H1 (cell line): ENCODE measurements at regions not wholly inside any gene's neighbourhood (a gene's known extent, or its start where the extent isn't known, plus 50 kb on each side); places are given as distances from the start of the nearest gene placed in this dataset.

Source experiments
- CTCF ChIA-PET: fragments of 300-600 bp; sonication (Branson Sonifier 250); formaldehyde crosslinking; loops from one replicate; lab custom pipeline; 2021; ENCODE audit not compliant: partially characterized antibody; lab: Charles Lee
- POLR2A ChIA-PET: fragments of 300-600 bp; sonication (Branson Sonifier 250); formaldehyde crosslinking; loops from one replicate; lab custom pipeline; 2021; ENCODE audit warnings: inconsistent platforms; ENCODE audit not compliant: partially characterized antibody; lab: Charles Lee
- DNase-seq, 2 experiments: peaks; one replicate each; pipeline versions ENCODE4 v3.0.0 to v3.0.0-alpha.2; 2010 to 2022; ENCODE audit warnings: low spot score in 2 of 2, low read depth in 1 of 2, mixed read lengths in 1 of 2
- FAIRE-seq: peaks from 2 replicates; lab custom pipeline; 2011; peaks lifted over from hg19 to GRCh38; lab: Jason Lieb, UNC
- H2AFZ ChIP-seq: 2 replicates; pipeline ENCODE4 v1.8.1; 2012; ENCODE audit warnings: low read length, inconsistent platforms
- H2AK5ac ChIP-seq: 2 replicates; pipeline ENCODE4 v1.6.1; 2013; ENCODE audit warnings: low read depth, low read length
- H2BK120ac ChIP-seq: replicated peaks from 2 replicates; pipeline ENCODE3; 2013; ENCODE audit warnings: low read depth, low read length, inconsistent platforms
- H2BK12ac ChIP-seq: 2 replicates; pipeline ENCODE4 v1.6.1; 2013; ENCODE audit warnings: low read depth, low read length
- H2BK15ac ChIP-seq: 2 replicates; pipeline ENCODE4 v1.6.1; 2013; ENCODE audit warnings: low read length
- H2BK20ac ChIP-seq: 2 replicates; pipeline ENCODE4 v1.6.1; 2013; ENCODE audit warnings: low read length
- H2BK5ac ChIP-seq: 2 replicates; pipeline ENCODE4 v1.6.1; 2013; ENCODE audit warnings: low read depth, low read length
- H3K14ac ChIP-seq: 2 replicates; pipeline ENCODE4 v1.6.1; 2013; ENCODE audit warnings: inconsistent platforms; ENCODE audit not compliant: insufficient read length
- H3K18ac ChIP-seq: 2 replicates; pipeline ENCODE4 v1.6.1; 2013; ENCODE audit warnings: low read length; ENCODE audit errors: extremely low read depth
- H3K23ac ChIP-seq: 2 replicates; pipeline ENCODE4 v1.6.1; 2013; ENCODE audit warnings: inconsistent platforms; ENCODE audit not compliant: insufficient read length
- H3K23me2 ChIP-seq: 2 replicates; pipeline ENCODE4 v1.6.1; 2013; ENCODE audit warnings: low read depth, low read length
- H3K27ac ChIP-seq: 2 replicates; pipeline ENCODE4 v1.6.1; 2011; ENCODE audit warnings: low read depth, low read length, inconsistent platforms
- H3K27me3 ChIP-seq, 4 experiments: replicated peaks in 1 of 4; 1 replicate in 1 of 4; 2 replicates in 3 of 4; pipeline versions ENCODE4 v1.6.1 to v1.8.1; 2011 to 2013; ENCODE audit warnings: low read length in 3 of 4, mild to moderate bottlenecking in 3 of 4, inconsistent platforms in 2 of 4, mixed read lengths in 2 of 4, moderate library complexity in 1 of 4; ENCODE audit not compliant: control insufficient read depth in 3 of 4, insufficient read depth in 3 of 4; ENCODE audit errors: extremely low read depth in 1 of 4
- H3K36me3 ChIP-seq, 4 experiments: 2 replicates each; pipeline versions ENCODE4 v1.6.1 to v1.8.1; 2011 to 2013; ENCODE audit warnings: mild to moderate bottlenecking in 4 of 4, low read length in 3 of 4, moderate library complexity in 2 of 4, control low read depth in 1 of 4, inconsistent platforms in 1 of 4; ENCODE audit not compliant: insufficient read depth in 4 of 4, control insufficient read depth in 2 of 4
- H3K4ac ChIP-seq: replicated peaks from 2 replicates; pipeline ENCODE3; 2013; ENCODE audit warnings: low read length, low read depth, mixed read lengths, inconsistent platforms; ENCODE audit not compliant: insufficient read length
- H3K4me1 ChIP-seq, 4 experiments: replicated peaks in 1 of 4; 1 replicate in 1 of 4; 2 replicates in 3 of 4; pipeline versions ENCODE4 v1.6.1 to v1.8.1; 2011 to 2013; ENCODE audit warnings: low read length in 3 of 4, inconsistent platforms in 2 of 4, mixed read lengths in 1 of 4; ENCODE audit not compliant: insufficient read depth in 4 of 4, control insufficient read depth in 3 of 4
- H3K4me2 ChIP-seq, 2 experiments: 2 replicates each; pipeline versions ENCODE4 v1.6.1 to v1.8.1; 2011 to 2013; ENCODE audit warnings: low read depth in 2 of 2, low read length in 2 of 2, control low read depth in 1 of 2, inconsistent platforms in 1 of 2, mild to moderate bottlenecking in 1 of 2; ENCODE audit not compliant: insufficient read depth in 1 of 2
- H3K4me3 ChIP-seq, 4 experiments: fragments of 200-600, 300-600 bp in 1 of 4; sonication (generic), shearing (Covaris generic), sonication (Bioruptor Twin) in 1 of 4; 2 replicates each; pipeline versions ENCODE4 v1.5.1 to v1.8.1; 2011 to 2016; ENCODE audit warnings: low read length in 4 of 4, low read depth in 3 of 4, control low read depth in 2 of 4, inconsistent platforms in 2 of 4, mild to moderate bottlenecking in 2 of 4, mixed read lengths in 1 of 4, moderate library complexity in 1 of 4; ENCODE audit not compliant: insufficient read depth in 2 of 4; ENCODE audit errors: extremely low read depth in 1 of 4
- H3K56ac ChIP-seq: replicated peaks from 2 replicates; pipeline ENCODE3; 2013; ENCODE audit warnings: low read depth, mild to moderate bottlenecking, mixed read lengths, low read length, inconsistent platforms; ENCODE audit not compliant: insufficient read length
- H3K79me1 ChIP-seq: 2 replicates; pipeline ENCODE4 v1.6.1; 2013; ENCODE audit warnings: low read depth, low read length, control low read depth
- H3K79me2 ChIP-seq, 2 experiments: 2 replicates each; pipeline versions ENCODE4 v1.6.1 to v1.8.1; 2012 to 2013; ENCODE audit warnings: low read length in 2 of 2, mild to moderate bottlenecking in 2 of 2, inconsistent platforms in 1 of 2; ENCODE audit not compliant: insufficient read depth in 2 of 2, control insufficient read depth in 1 of 2
- H3K9ac ChIP-seq, 4 experiments: replicated peaks in 1 of 4; 1 replicate in 1 of 4; 2 replicates in 3 of 4; pipeline versions ENCODE4 v1.6.1 to v1.8.1; 2011 to 2013; ENCODE audit warnings: low read depth in 3 of 4, low read length in 3 of 4, control low read depth in 2 of 4, mild to moderate bottlenecking in 2 of 4, moderate library complexity in 2 of 4, inconsistent platforms in 1 of 4; ENCODE audit errors: extremely low read depth in 1 of 4
- H3K9me3 ChIP-seq, 2 experiments: 2 replicates each; pipeline versions ENCODE4 v1.6.1 to v1.8.1; 2012 to 2013; ENCODE audit warnings: mild to moderate bottlenecking in 2 of 2, moderate library complexity in 2 of 2, control low read depth in 1 of 2, inconsistent platforms in 1 of 2, low read depth in 1 of 2, low read length in 1 of 2, mixed read lengths in 1 of 2; ENCODE audit not compliant: insufficient read depth in 2 of 2
- H4K20me1 ChIP-seq, 2 experiments: replicated peaks in 1 of 2; 2 replicates each; pipeline versions ENCODE3 to v1.8.1; 2011 to 2013; ENCODE audit warnings: inconsistent platforms in 2 of 2, low read length in 2 of 2, mild to moderate bottlenecking in 1 of 2; ENCODE audit not compliant: insufficient read depth in 2 of 2, control insufficient read depth in 1 of 2
- H4K5ac ChIP-seq: 2 replicates; pipeline ENCODE4 v1.6.1; 2013; ENCODE audit warnings: low read length, low read depth, mixed read lengths, inconsistent platforms; ENCODE audit not compliant: insufficient read length
- H4K8ac ChIP-seq: 2 replicates; pipeline ENCODE4 v1.8.0; 2013; ENCODE audit warnings: mild to moderate bottlenecking, moderate library complexity, low read length, inconsistent platforms; ENCODE audit not compliant: insufficient read depth; ENCODE audit errors: extremely low read depth
- H4K91ac ChIP-seq: replicated peaks from 2 replicates; pipeline ENCODE3; 2013; ENCODE audit warnings: low read length, mixed read lengths, inconsistent platforms; ENCODE audit not compliant: insufficient read length
- POU5F1 ChIP-seq: IDR thresholded peaks from 2 replicates; pipeline ENCODE4 v1.6.1; 2011; ENCODE audit warnings: low read depth, mild to moderate bottlenecking, low read length, moderate library complexity
- RNF2 ChIP-seq: fragments of 200-900, 300-1000 bp; sonication (generic); IDR thresholded peaks from 2 replicates; pipeline ENCODE4 v1.7.1; 2016; ENCODE audit warnings: borderline replicate concordance, low read depth, mild to moderate bottlenecking, antibody characterized with exemption, low read length; ENCODE audit not compliant: poor library complexity, severe bottlenecking; ENCODE audit errors: missing control alignments
- SIX5 ChIP-seq: IDR thresholded peaks from 2 replicates; pipeline ENCODE4 v1.6.1; 2011; ENCODE audit warnings: mild to moderate bottlenecking, low read depth, low read length
- TAF1 ChIP-seq: IDR thresholded peaks from 2 replicates; pipeline ENCODE4 v1.6.1; 2011; ENCODE audit warnings: mild to moderate bottlenecking, low read depth, low read length
- WGBS, 2 experiments: shearing (Covaris generic) in 1 of 2; methylation state at CpG; one replicate each; pipeline versions ENCODE4 v1.1.6 to v1.1.7; 2013 to 2015; ENCODE audit warnings: low lambda C conversion rate in 2 of 2, mixed read lengths in 2 of 2, inconsistent platforms in 1 of 2, low coverage in 1 of 2, missing lambda C conversion rate in 1 of 2; ENCODE audit not compliant: insufficient replicate concordance in 2 of 2, insufficient coverage in 1 of 2, insufficient read length in 1 of 2; ENCODE audit errors: extremely low coverage in 1 of 2, missing lambda C conversion rate in 1 of 2; 5-methylcytosine and 5-hydroxymethylcytosine counted together

GRCh38 chr2:176648700-176649297, 379.6 kb downstream of the MTX2 start:
- DNase-seq (no peak), FAIRE-seq (no peak)
- Histone ChIP-seq H3K79me2 (no peaks in the 10 kb centered on the region), H3K23ac (no peak overlapping the region), H2BK12ac (no peak overlapping the region), H3K4me1 (peaks cover 0 to 14% (median 5%) of the 10 kb centered on the region in 4 experiments; a peak in 6 of 7 replicates), H4K91ac (no peak overlapping the region), H2BK20ac (no peak overlapping the region), H3K27ac (no peak overlapping the region), H3K56ac (no peak overlapping the region), H3K4ac (no peak overlapping the region), H2BK5ac (no peak overlapping the region), H3K79me1 (no peaks in the 10 kb centered on the region), H4K5ac (no peak overlapping the region), H4K8ac (no peak overlapping the region), H3K27me3 (peaks cover 2 to 4% (median 2%) of the 10 kb centered on the region in 4 experiments; a peak in 5 of 7 replicates), H3K18ac (no peak overlapping the region), H2BK120ac (no peak overlapping the region), H2BK15ac (no peak overlapping the region), H4K20me1 (no peaks in the 10 kb centered on the region), H2AK5ac (no peak overlapping the region), H3K36me3 (no peaks in the 10 kb centered on the region), H3K4me3 (no peak overlapping the region), H3K14ac (no peak overlapping the region), H3K4me2 (no peak overlapping the region), H2AFZ (no peak overlapping the region), H3K9me3 (no peaks in the 10 kb centered on the region), H3K23me2 (no peaks in the 10 kb centered on the region; the same call in 1 of the 2 replicates), H3K9ac (no peak overlapping the region; a peak in 1 of 7 replicates)
- ChIA-PET POLR2A (no interaction called here), CTCF (interaction anchor here (0.7 to 7.9 kb wide), 4 partner anchors 7 to 508 kb away, joined by 3 to 107 read pairs (median 18); no protein-coding TSS in a partner anchor)
- 80% methylated on average over 8 of the region's 8 CpGs; no CpG with 5 or more reads in 1 of the 2 experiments for WGBS, 2 experiments
- TF ChIP-seq TAF1 (no peak), SIX5 (no peak), RNF2 (no peak), POU5F1 (no peak)
